ENCODE measurements at regions not wholly inside any gene's neighbourhood (a gene's known extent, or its start where the extent isn't known, plus 50 kb on each side); places are given as distances from the start of the nearest gene placed in this dataset.

DNA sequence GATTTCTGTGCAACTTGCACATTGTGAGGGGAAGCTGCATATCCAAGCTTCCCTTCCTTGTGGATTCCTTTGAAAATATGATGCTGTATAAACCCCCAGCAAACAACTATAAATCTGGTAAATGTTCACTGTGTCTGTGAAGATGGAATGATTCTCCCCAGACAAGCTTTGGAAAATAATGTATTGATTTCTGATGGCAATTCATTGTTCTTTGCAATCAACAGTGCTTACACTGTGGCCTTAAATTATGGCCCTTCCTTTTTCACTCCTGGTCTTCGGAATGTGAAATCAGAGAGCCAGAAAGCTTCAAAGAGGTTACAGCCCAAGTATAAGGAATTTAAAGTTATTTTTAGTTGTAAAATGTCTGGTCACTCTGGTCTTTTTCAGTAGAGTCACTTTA, 308.8 kb downstream of the CBLN4 start:
- TF ChIP-seq EZH2phosphoT487 (IDR thresholded peaks at IDR 0.05; ENCODE audit: borderline replicate concordance): no peak
- TF ChIP-seq, protein P1, sequence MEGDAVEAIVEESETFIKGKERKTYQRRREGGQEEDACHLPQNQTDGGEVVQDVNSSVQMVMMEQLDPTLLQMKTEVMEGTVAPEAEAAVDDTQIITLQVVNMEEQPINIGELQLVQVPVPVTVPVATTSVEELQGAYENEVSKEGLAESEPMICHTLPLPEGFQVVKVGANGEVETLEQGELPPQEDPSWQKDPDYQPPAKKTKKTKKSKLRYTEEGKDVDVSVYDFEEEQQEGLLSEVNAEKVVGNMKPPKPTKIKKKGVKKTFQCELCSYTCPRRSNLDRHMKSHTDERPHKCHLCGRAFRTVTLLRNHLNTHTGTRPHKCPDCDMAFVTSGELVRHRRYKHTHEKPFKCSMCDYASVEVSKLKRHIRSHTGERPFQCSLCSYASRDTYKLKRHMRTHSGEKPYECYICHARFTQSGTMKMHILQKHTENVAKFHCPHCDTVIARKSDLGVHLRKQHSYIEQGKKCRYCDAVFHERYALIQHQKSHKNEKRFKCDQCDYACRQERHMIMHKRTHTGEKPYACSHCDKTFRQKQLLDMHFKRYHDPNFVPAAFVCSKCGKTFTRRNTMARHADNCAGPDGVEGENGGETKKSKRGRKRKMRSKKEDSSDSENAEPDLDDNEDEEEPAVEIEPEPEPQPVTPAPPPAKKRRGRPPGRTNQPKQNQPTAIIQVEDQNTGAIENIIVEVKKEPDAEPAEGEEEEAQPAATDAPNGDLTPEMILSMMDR (conservative IDR thresholded peaks at IDR 0.05; ENCODE audit: low read length): no peak
- no peaks in the 10 kb centered on the region for H3F3A ChIP-seq (ENCODE audit: low read depth)
- no peak overlapping the region for H3K4me2 ChIP-seq (ENCODE audit: low read depth, low read length, poor library complexity, severe bottlenecking)
- H2AFZ ChIP-seq (ENCODE audit: low read length): no peak overlapping the region
- no peaks in the 10 kb centered on the region for H3K9me2 ChIP-seq (replicated peaks; ENCODE audit: low read depth, low read length)
- no peaks in the 10 kb centered on the region for H3K4me1 ChIP-seq (ENCODE audit: insufficient read depth, low read length, poor library complexity, severe bottlenecking)
- H3K9me3 ChIP-seq (ENCODE audit: insufficient read depth, low read depth, low read length): no peaks in the 10 kb centered on the region
- no peak overlapping the region for H3K9ac ChIP-seq (ENCODE audit: low read depth, low read length, poor library complexity, severe bottlenecking)
- no peak overlapping the region for H3K4me3 ChIP-seq (ENCODE audit: low read length, poor library complexity, severe bottlenecking)
- H3K27me3 ChIP-seq (ENCODE audit: insufficient read depth, low read length, poor library complexity, severe bottlenecking): no peaks in the 10 kb centered on the region
- no peaks in the 10 kb centered on the region for H3K79me2 ChIP-seq (ENCODE audit: insufficient read depth, low read length)
- H4K20me1 ChIP-seq (ENCODE audit: insufficient read depth, low read length, poor library complexity, severe bottlenecking): no peaks in the 10 kb centered on the region
- no peaks in the 10 kb centered on the region for H3K36me3 ChIP-seq (ENCODE audit: insufficient read depth, low read length)

- no peaks in the 10 kb centered on the region for H3K36me3 ChIP-seq (ENCODE audit: insufficient read depth, low read length)
- no peak overlapping the region for H3K9ac ChIP-seq (ENCODE audit: low read depth, low read length, poor library complexity, severe bottlenecking)
- H3K4me1 ChIP-seq (ENCODE audit: insufficient read depth, low read length, poor library complexity, severe bottlenecking): no peaks in the 10 kb centered on the region
- no peak overlapping the region for H3K4me3 ChIP-seq (ENCODE audit: low read length, poor library complexity, severe bottlenecking)
- no peak overlapping the region for H2AFZ ChIP-seq (ENCODE audit: low read length)
- no peaks in the 10 kb centered on the region for H3F3A ChIP-seq (ENCODE audit: low read depth)
- H4K20me1 ChIP-seq (ENCODE audit: insufficient read depth, low read length, poor library complexity, severe bottlenecking): no peaks in the 10 kb centered on the region
- H3K27me3 ChIP-seq (ENCODE audit: insufficient read depth, low read length, poor library complexity, severe bottlenecking): no peaks in the 10 kb centered on the region
- no peaks in the 10 kb centered on the region; the same call in 1 of the 2 replicates for H3K9me3 ChIP-seq (ENCODE audit: insufficient read depth, low read depth, low read length)
- H3K9me2 ChIP-seq (replicated peaks; ENCODE audit: low read depth, low read length): no peaks in the 10 kb centered on the region
- no peak for TF ChIP-seq EZH2phosphoT487 (IDR thresholded peaks at IDR 0.05; ENCODE audit: borderline replicate concordance)
- TF ChIP-seq, protein P1 (conservative IDR thresholded peaks at IDR 0.05; ENCODE audit: low read length): no peak
- H3K79me2 ChIP-seq (ENCODE audit: insufficient read depth, low read length): no peaks in the 10 kb centered on the region
- no peak overlapping the region for H3K4me2 ChIP-seq (ENCODE audit: low read depth, low read length, poor library complexity, severe bottlenecking)
Measured at GRCh38 chr20:55693641-55694040, 311.7 kb downstream of the CBLN4 start.

- H3K36me3 ChIP-seq (ENCODE audit: insufficient read depth, low read length): no peaks in the 10 kb centered on the region
- H3K4me1 ChIP-seq (ENCODE audit: insufficient read depth, low read length, poor library complexity, severe bottlenecking): no peaks in the 10 kb centered on the region
- no peaks in the 10 kb centered on the region for H3K9me2 ChIP-seq (replicated peaks; ENCODE audit: low read depth, low read length)
- no peak for TF ChIP-seq EZH2phosphoT487 (IDR thresholded peaks at IDR 0.05; ENCODE audit: borderline replicate concordance)
- TF ChIP-seq, protein P1 (conservative IDR thresholded peaks at IDR 0.05; ENCODE audit: low read length): no peak
- H3K9ac ChIP-seq (ENCODE audit: low read depth, low read length, poor library complexity, severe bottlenecking): no peak overlapping the region
- no peaks in the 10 kb centered on the region for H3K79me2 ChIP-seq (ENCODE audit: insufficient read depth, low read length)
- no peaks in the 10 kb centered on the region; the same call in 1 of the 2 replicates for H3K9me3 ChIP-seq (ENCODE audit: insufficient read depth, low read depth, low read length)
- H3K27me3 ChIP-seq (ENCODE audit: insufficient read depth, low read length, poor library complexity, severe bottlenecking): no peaks in the 10 kb centered on the region
- no peak overlapping the region for H3K4me2 ChIP-seq (ENCODE audit: low read depth, low read length, poor library complexity, severe bottlenecking)
- no peak overlapping the region for H3K4me3 ChIP-seq (ENCODE audit: low read length, poor library complexity, severe bottlenecking)
- no peaks in the 10 kb centered on the region for H4K20me1 ChIP-seq (ENCODE audit: insufficient read depth, low read length, poor library complexity, severe bottlenecking)
- H2AFZ ChIP-seq (ENCODE audit: low read length): no peak overlapping the region
- H3F3A ChIP-seq (ENCODE audit: low read depth): no peaks in the 10 kb centered on the region
Measured at GRCh38 chr20:55685841-55686240, 319.5 kb downstream of the CBLN4 start.
